ENCODE measurements at regions not wholly inside any gene's neighbourhood (a gene's known extent, or its start where the extent isn't known, plus 50 kb on each side); places are given as distances from the start of the nearest gene placed in this dataset.

GRCh38 chr5:103829585-103829984 lies 267.0 kb upstream of the NUDT12 start:
- Histone ChIP-seq H3K4ac (ENCODE audit: low read depth, low read length) (no peak overlapping the region), H3K9ac (ENCODE audit: extremely low read depth, insufficient read length, low read length) (no peak overlapping the region), H3K23me2 (ENCODE audit: insufficient read length, low read depth, low read length, poor library complexity, severe bottlenecking) (no peaks in the 10 kb centered on the region), H3K4me1 (ENCODE audit: insufficient read depth, low read length) (no peaks in the 10 kb centered on the region), H3K79me2 (ENCODE audit: insufficient read depth, low read length) (no peaks in the 10 kb centered on the region), H3K18ac (ENCODE audit: insufficient read length, low read depth, low read length) (no peak overlapping the region), H2AK5ac (ENCODE audit: insufficient read length, low read length) (no peak overlapping the region), H4K20me1 (ENCODE audit: control insufficient read depth, insufficient read depth, insufficient read length) (no peaks in the 10 kb centered on the region), H2BK120ac (ENCODE audit: low read depth, low read length, poor library complexity, severe bottlenecking) (no peak overlapping the region), H2BK5ac (ENCODE audit: insufficient read length, low read length) (no peak overlapping the region), H2BK20ac (ENCODE audit: low read depth, low read length, poor library complexity, severe bottlenecking) (no peak overlapping the region), H3T11ph (ENCODE audit: low read length) (no peak overlapping the region), H3K27ac (ENCODE audit: insufficient read length, low read depth, low read length) (no peak overlapping the region), H3K56ac (ENCODE audit: insufficient read length, low read depth, low read length) (no peak overlapping the region), H2BK15ac (ENCODE audit: low read depth, low read length) (no peak overlapping the region), H3K4me2 (ENCODE audit: insufficient read depth, insufficient read length, low read length) (no peak overlapping the region), H3K14ac (ENCODE audit: insufficient read depth, low read length) (no peak overlapping the region), H4K91ac (ENCODE audit: insufficient read length, low read depth, low read length) (no peak overlapping the region), H3K23ac (ENCODE audit: insufficient read length, low read depth, low read length) (no peak overlapping the region), H3K79me1 (ENCODE audit: insufficient read depth, low read depth, low read length, poor library complexity, severe bottlenecking) (no peaks in the 10 kb centered on the region), H2AFZ (ENCODE audit: low read length) (no peak overlapping the region), H3K27me3 (ENCODE audit: insufficient read depth, low read length) (no peaks in the 10 kb centered on the region), H4K5ac (ENCODE audit: insufficient read length, low read depth, low read length) (no peak overlapping the region), H3K9me3 (ENCODE audit: control insufficient read depth, low read depth, low read length) (no peaks in the 10 kb centered on the region), H2BK12ac (ENCODE audit: insufficient read length, low read depth, low read length) (no peak overlapping the region), H4K8ac (replicated peaks; ENCODE audit: insufficient read length, low read depth, low read length) (no peak overlapping the region)
- no peak for DNase-seq
- Mint-ChIP-seq H3K4me1 (no peaks in the 10 kb centered on the region), H3K27ac (no peak overlapping the region), H3K36me3 (ENCODE audit: insufficient read depth in 1 of 3, low read depth in 3 of 3) (no peaks in the 10 kb centered on the region), H3K9me3 (peaks cover 0 to 4% of the 10 kb centered on the region in 2 experiments; a peak in 2 of 5 replicates), H3K4me3 (no peak overlapping the region), H3K27me3 (ENCODE audit: low read depth) (no peaks in the 10 kb centered on the region)
- TF ChIP-seq CTCF (conservative IDR thresholded peaks at IDR 0.05), result peak; percentile 83
- no CpG with 5 or more reads among the region's 7 CpGs for WGBS (ENCODE audit: extremely low coverage, insufficient read length, low lambda C conversion rate)
